Thoracic aorta (tissue), 2 donors: ENCODE measurements at regions not wholly inside any gene's neighbourhood (a gene's known extent, or its start where the extent isn't known, plus 50 kb on each side); places are given as distances from the start of the nearest gene placed in this dataset.
A peak's percentile ranks its signal among the peaks of the same experiment; 100 is the strongest.

Source experiments
- ATAC-seq: fragments of 150-250 bp; one replicate; pipeline ENCODE4 v1.8.0; 2017; ENCODE audit warnings: low read depth; ENCODE audit not compliant: insufficient number of reproducible peaks, low FRiP score
- DNase-seq: peaks from one replicate; pipeline ENCODE4 v3.0.0-alpha.2; 2020; ENCODE audit warnings: low spot score
- H3K27ac ChIP-seq, 2 donors: fragments of 200-600 bp; sonication (generic); 1 replicate in 1 of 2; 2 replicates in 1 of 2; pipeline ENCODE4 v1.5.1; 2016; ENCODE audit warnings: mild to moderate bottlenecking in 2 of 2, moderate library complexity in 2 of 2
- H3K27me3 ChIP-seq: fragments of 200-600 bp; sonication (generic); replicated peaks from 2 replicates; pipeline ENCODE4 v1.6.0; 2016; ENCODE audit warnings: mild to moderate bottlenecking; ENCODE audit not compliant: insufficient read depth
- H3K36me3 ChIP-seq: fragments of 200-600 bp; sonication (generic); one replicate; pipeline ENCODE4 v1.5.1; 2016
- H3K4me1 ChIP-seq, 2 donors: fragments of 200-600 bp; sonication (generic); 1 replicate in 1 of 2; 2 replicates in 1 of 2; pipeline versions ENCODE4 v1.5.1 to v1.6.0; 2016; ENCODE audit warnings: low read depth in 2 of 2, mild to moderate bottlenecking in 1 of 2; ENCODE audit not compliant: control insufficient read depth in 1 of 2
- H3K4me3 ChIP-seq: fragments of 200-600 bp; sonication (generic); 2 replicates; pipeline ENCODE4 v1.5.1; 2016; ENCODE audit warnings: mild to moderate bottlenecking
- H3K9me3 ChIP-seq: fragments of 200-600 bp; sonication (generic); 2 replicates; pipeline ENCODE4 v1.5.1; 2016
- CTCF ChIP-seq: fragments of 200-600 bp; sonication (generic); IDR thresholded peaks from one replicate; pipeline ENCODE4 v1.5.1; 2019; ENCODE audit warnings: antibody characterized with exemption

GRCh38 chrX:130523460-130524394, 121.9 kb downstream of the RBMX2 start:
- no peaks in the 10 kb centered on the region for H3K4me1 ChIP-seq
- ATAC-seq (no peak), DNase-seq (peak; percentile 3)
- no peaks in the 10 kb centered on the region for H3K27me3 ChIP-seq
- TF ChIP-seq CTCF = no peak
- H3K4me3 ChIP-seq = peak overlapping the region; percentile 72
- H3K36me3 ChIP-seq = no peaks in the 10 kb centered on the region
- no peak overlapping the region for H3K27ac ChIP-seq
- H3K9me3 ChIP-seq = no peaks in the 10 kb centered on the region

GRCh38 chrX:130524476-130525194, 122.8 kb downstream of the RBMX2 start:
- Histone ChIP-seq H3K4me3 (peak overlapping the region; percentile 72), H3K27ac (no peak overlapping the region), H3K9me3 (no peaks in the 10 kb centered on the region), H3K4me1 (no peaks in the 10 kb centered on the region), H3K27me3 (no peaks in the 10 kb centered on the region), H3K36me3 (no peaks in the 10 kb centered on the region)
- ATAC-seq (no peak), DNase-seq (no peak)
- TF ChIP-seq CTCF = no peak

GRCh38 chrX:130529531-130529930, 127.7 kb downstream of the RBMX2 start:
- Histone ChIP-seq H3K4me1 (no peaks in the 10 kb centered on the region), H3K27ac (no peak overlapping the region), H3K9me3 (no peaks in the 10 kb centered on the region), H3K27me3 (no peaks in the 10 kb centered on the region), H3K36me3 (no peaks in the 10 kb centered on the region), H3K4me3 (no peak overlapping the region)
- no peak for TF ChIP-seq CTCF
- DNase-seq (no peak), ATAC-seq (no peak)

- Histone ChIP-seq H3K27ac (no peak overlapping the region), H3K9me3 (no peaks in the 10 kb centered on the region), H3K4me1 (no peaks in the 10 kb centered on the region), H3K4me3 (no peak overlapping the region), H3K27me3 (no peaks in the 10 kb centered on the region), H3K36me3 (no peaks in the 10 kb centered on the region)
- no peak for ATAC-seq
- no peak for DNase-seq
- TF ChIP-seq CTCF = no peak
Measured at GRCh38 chrX:130531066-130531465, 129.3 kb downstream of the RBMX2 start.

- Histone ChIP-seq H3K27ac (no peak overlapping the region), H3K36me3 (no peaks in the 10 kb centered on the region), H3K27me3 (no peaks in the 10 kb centered on the region), H3K9me3 (no peaks in the 10 kb centered on the region), H3K4me3 (no peak overlapping the region), H3K4me1 (no peaks in the 10 kb centered on the region)
- peak; percentile 51 for TF ChIP-seq CTCF
- no peak for DNase-seq
- no peak for ATAC-seq
Measured at GRCh38 chrX:130539721-130540321, 138.0 kb downstream of the RBMX2 start.
